ENCODE measurements at regions not wholly inside any gene's neighbourhood (a gene's known extent, or its start where the extent isn't known, plus 50 kb on each side); places are given as distances from the start of the nearest gene placed in this dataset.

DNA sequence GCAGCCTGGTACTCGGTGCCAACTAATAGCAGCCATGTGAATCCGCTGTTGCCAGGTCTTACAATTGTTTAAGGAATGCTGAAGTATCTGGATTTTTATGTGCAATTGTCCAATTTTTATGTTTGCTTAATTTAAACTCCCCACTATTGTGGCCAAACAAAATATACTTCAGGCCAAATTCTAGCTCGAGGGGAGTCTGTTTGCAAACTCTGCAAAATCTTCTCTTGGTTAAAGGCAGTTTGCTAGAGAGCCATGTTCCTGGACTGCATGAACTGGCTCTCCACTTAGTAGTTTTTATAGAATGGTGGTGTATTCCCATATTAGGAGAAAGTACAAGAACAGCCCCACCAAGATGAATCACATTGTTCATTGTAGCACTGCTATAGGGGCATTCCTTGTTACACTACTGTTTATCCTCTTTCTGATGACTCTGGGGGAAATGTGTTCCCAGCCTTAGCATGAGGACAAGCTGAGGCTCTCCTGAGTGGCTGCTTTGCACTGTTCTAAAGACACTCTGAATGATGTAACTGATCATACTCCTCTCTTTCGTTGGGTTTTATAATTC lies 178.0 kb upstream of the GLI3 start:
- ChIA-PET CTCF (no interaction called here), RAD21 (ENCODE audit: low non-redundant PET in 1 of 2, low total read pairs in 2 of 2, uncharacterized antibody in 2 of 2, unreplicated experiment in 2 of 2) (no interaction called here), POLR2A (no interaction called here)
- no peak for DNase-seq (ENCODE audit: low read depth, low spot score)
- no peaks in the 10 kb centered on the region for H3K4me1 ChIP-seq (ENCODE audit: control insufficient read depth in 1 of 2, insufficient read depth in 2 of 2, low read length in 2 of 2)
- no peak overlapping the region for H3K9ac ChIP-seq (ENCODE audit: low read length)
- H3K9me3 ChIP-seq (ENCODE audit: control insufficient read depth in 1 of 2, insufficient read depth in 1 of 2, low read depth in 1 of 2, low read length in 2 of 2): peaks cover 0 to 3% of the 10 kb centered on the region in 2 experiments; a peak in 1 of 4 replicates
- BruUV-seq (replicated peaks): no TSS peak
- H3K4me3 ChIP-seq (replicated peaks in 1 of 2; ENCODE audit: low read depth in 1 of 2, low read length in 2 of 2): no peak overlapping the region
- no peaks in the 10 kb centered on the region for H3K79me2 ChIP-seq (ENCODE audit: insufficient read depth, low read length)
- H3K4me2 ChIP-seq (ENCODE audit: low read length): no peak overlapping the region
- no peak for TF ChIP-seq SP1 (IDR thresholded peaks at IDR 0.05; ENCODE audit: low read depth)
- no peak overlapping the region for H3K27ac ChIP-seq (ENCODE audit: low read depth, low read length)
- ATAC-seq: no peak
- intact Hi-C loops (cut with micrococcal nuclease): no loop called here
- H3K9me2 ChIP-seq (ENCODE audit: insufficient read depth): no peaks in the 10 kb centered on the region
- H3K36me3 ChIP-seq (ENCODE audit: control insufficient read depth in 1 of 2, insufficient read depth in 2 of 2, low read length in 2 of 2): no peaks in the 10 kb centered on the region
- H3K27me3 ChIP-seq (ENCODE audit: insufficient read depth, low read length): no peaks in the 10 kb centered on the region
- H4K20me1 ChIP-seq (ENCODE audit: insufficient read depth): no peaks in the 10 kb centered on the region
- no peak overlapping the region for H2AFZ ChIP-seq (ENCODE audit: low read depth, low read length, poor library complexity, severe bottlenecking)

DNA sequence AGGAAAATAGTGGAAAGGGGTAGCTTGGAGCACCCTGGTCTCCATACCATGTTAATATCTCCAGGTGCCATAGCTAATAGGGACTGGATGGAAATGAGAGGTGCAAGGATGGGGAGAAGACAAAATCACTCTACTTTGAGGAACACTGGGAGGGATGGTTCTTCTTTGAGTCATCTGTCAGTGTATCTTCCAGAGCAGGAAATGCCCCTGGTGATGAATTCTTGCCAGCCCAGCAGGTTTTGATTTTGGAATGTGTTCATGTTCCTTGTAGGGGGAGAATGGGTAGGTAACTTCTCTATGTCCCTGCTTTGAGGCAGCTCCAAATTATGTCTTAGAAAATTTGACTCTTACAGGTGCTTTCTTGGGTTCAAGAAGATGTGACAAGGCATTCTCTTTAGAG lies 177.0 kb upstream of the GLI3 start:
- ChIA-PET POLR2A (no interaction called here), CTCF (no interaction called here), RAD21 (ENCODE audit: low non-redundant PET in 1 of 2, low total read pairs in 2 of 2, uncharacterized antibody in 2 of 2, unreplicated experiment in 2 of 2) (no interaction called here)
- H3K9me2 ChIP-seq (ENCODE audit: insufficient read depth): no peaks in the 10 kb centered on the region
- H3K4me3 ChIP-seq (replicated peaks in 1 of 2; ENCODE audit: low read depth in 1 of 2, low read length in 2 of 2): no peak overlapping the region
- no TSS peak for BruUV-seq (replicated peaks)
- H3K27ac ChIP-seq (ENCODE audit: low read depth, low read length): no peak overlapping the region
- DNase-seq (ENCODE audit: low read depth, low spot score) (no peak), ATAC-seq (no peak)
- no peaks in the 10 kb centered on the region for H3K79me2 ChIP-seq (ENCODE audit: insufficient read depth, low read length)
- no peak overlapping the region for H2AFZ ChIP-seq (ENCODE audit: low read depth, low read length, poor library complexity, severe bottlenecking)
- H3K36me3 ChIP-seq (ENCODE audit: control insufficient read depth in 1 of 2, insufficient read depth in 2 of 2, low read length in 2 of 2): no peaks in the 10 kb centered on the region
- H3K9me3 ChIP-seq (ENCODE audit: control insufficient read depth in 1 of 2, insufficient read depth in 1 of 2, low read depth in 1 of 2, low read length in 2 of 2): peaks cover 0 to 3% of the 10 kb centered on the region in 2 experiments; a peak in 1 of 4 replicates
- H3K4me1 ChIP-seq (ENCODE audit: control insufficient read depth in 1 of 2, insufficient read depth in 2 of 2, low read length in 2 of 2): no peaks in the 10 kb centered on the region
- intact Hi-C loops (cut with micrococcal nuclease): no loop called here
- TF ChIP-seq CEBPB (IDR thresholded peaks at IDR 0.05; ENCODE audit: low read depth): no peak
- no peak for TF ChIP-seq POLR2AphosphoS5 (IDR thresholded peaks at IDR 0.05; ENCODE audit: low read depth, low read length)
- H3K4me2 ChIP-seq (ENCODE audit: low read length): no peak overlapping the region
- H3K27me3 ChIP-seq (ENCODE audit: insufficient read depth, low read length): no peaks in the 10 kb centered on the region
- H3K9ac ChIP-seq (ENCODE audit: low read length): no peak overlapping the region
- no peaks in the 10 kb centered on the region for H4K20me1 ChIP-seq (ENCODE audit: insufficient read depth)

DNA sequence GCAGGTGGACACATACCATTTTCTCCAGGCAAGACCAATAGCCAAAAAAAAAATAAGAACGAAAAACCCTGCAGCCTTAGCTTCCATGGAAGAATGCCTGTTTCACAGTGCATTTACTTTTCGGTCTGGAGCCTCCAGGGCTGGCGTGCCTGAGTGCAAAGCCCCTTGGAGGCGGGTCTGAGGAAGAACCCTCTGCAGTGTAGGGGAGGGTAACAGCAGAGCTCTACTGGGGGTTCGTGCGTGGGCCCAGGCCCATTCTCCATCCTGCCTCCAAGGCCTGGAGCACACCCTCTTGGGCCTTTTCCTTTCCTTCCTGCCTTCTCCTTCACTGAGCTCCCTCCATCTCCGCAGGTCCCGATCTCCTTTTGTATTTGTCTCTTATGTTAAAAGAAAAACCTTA lies 172.3 kb upstream of the GLI3 start:
- no peak overlapping the region for H3K4me2 ChIP-seq (ENCODE audit: low read length)
- intact Hi-C loops (cut with micrococcal nuclease): no loop called here
- H3K4me3 ChIP-seq (replicated peaks in 1 of 2; ENCODE audit: low read depth in 1 of 2, low read length in 2 of 2): no peak overlapping the region
- RAD21 ChIA-PET (ENCODE audit: low non-redundant PET in 1 of 2, low total read pairs in 2 of 2, uncharacterized antibody in 2 of 2, unreplicated experiment in 2 of 2): no interaction called here
- no peak for ATAC-seq
- H4K20me1 ChIP-seq (ENCODE audit: insufficient read depth): no peaks in the 10 kb centered on the region
- no peak overlapping the region for H2AFZ ChIP-seq (ENCODE audit: low read depth, low read length, poor library complexity, severe bottlenecking)
- H3K9me2 ChIP-seq (ENCODE audit: insufficient read depth): no peaks in the 10 kb centered on the region
- H3K27me3 ChIP-seq (ENCODE audit: insufficient read depth, low read length): no peaks in the 10 kb centered on the region
- H3K36me3 ChIP-seq (ENCODE audit: control insufficient read depth in 1 of 2, insufficient read depth in 2 of 2, low read length in 2 of 2): no peaks in the 10 kb centered on the region
- no peaks in the 10 kb centered on the region for H3K4me1 ChIP-seq (ENCODE audit: control insufficient read depth in 1 of 2, insufficient read depth in 2 of 2, low read length in 2 of 2)
- no peak overlapping the region for H3K9ac ChIP-seq (ENCODE audit: low read length)
- 0 out of 4 replicates have a peak, but pooled peaks cover 0 to 3% of the 10 kb centered on the region in 2 experiments for H3K9me3 ChIP-seq (ENCODE audit: control insufficient read depth in 1 of 2, insufficient read depth in 1 of 2, low read depth in 1 of 2, low read length in 2 of 2)
- no TSS peak for BruUV-seq (replicated peaks)
- CTCF ChIA-PET: no interaction called here
- POLR2A ChIA-PET: no interaction called here
- DNase-seq (ENCODE audit: low read depth, low spot score): no peak
- no peak overlapping the region for H3K27ac ChIP-seq (ENCODE audit: low read depth, low read length)
- no peaks in the 10 kb centered on the region for H3K79me2 ChIP-seq (ENCODE audit: insufficient read depth, low read length)
- TF ChIP-seq ZFX (IDR thresholded peaks at IDR 0.05): no peak
- no peak for TF ChIP-seq EZH2phosphoT487 (IDR thresholded peaks at IDR 0.05; ENCODE audit: borderline replicate concordance)
- TF ChIP-seq EZH2 (IDR thresholded peaks at IDR 0.05): no peak
- TF ChIP-seq JUND (IDR thresholded peaks at IDR 0.05): no peak
- TF ChIP-seq, protein P1, sequence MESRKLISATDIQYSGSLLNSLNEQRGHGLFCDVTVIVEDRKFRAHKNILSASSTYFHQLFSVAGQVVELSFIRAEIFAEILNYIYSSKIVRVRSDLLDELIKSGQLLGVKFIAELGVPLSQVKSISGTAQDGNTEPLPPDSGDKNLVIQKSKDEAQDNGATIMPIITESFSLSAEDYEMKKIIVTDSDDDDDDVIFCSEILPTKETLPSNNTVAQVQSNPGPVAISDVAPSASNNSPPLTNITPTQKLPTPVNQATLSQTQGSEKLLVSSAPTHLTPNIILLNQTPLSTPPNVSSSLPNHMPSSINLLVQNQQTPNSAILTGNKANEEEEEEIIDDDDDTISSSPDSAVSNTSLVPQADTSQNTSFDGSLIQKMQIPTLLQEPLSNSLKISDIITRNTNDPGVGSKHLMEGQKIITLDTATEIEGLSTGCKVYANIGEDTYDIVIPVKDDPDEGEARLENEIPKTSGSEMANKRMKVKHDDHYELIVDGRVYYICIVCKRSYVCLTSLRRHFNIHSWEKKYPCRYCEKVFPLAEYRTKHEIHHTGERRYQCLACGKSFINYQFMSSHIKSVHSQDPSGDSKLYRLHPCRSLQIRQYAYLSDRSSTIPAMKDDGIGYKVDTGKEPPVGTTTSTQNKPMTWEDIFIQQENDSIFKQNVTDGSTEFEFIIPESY (IDR thresholded peaks at IDR 0.05; ENCODE audit: extremely low read depth, insufficient replicate concordance, low read length): no peak
- TF ChIP-seq, protein P2, sequence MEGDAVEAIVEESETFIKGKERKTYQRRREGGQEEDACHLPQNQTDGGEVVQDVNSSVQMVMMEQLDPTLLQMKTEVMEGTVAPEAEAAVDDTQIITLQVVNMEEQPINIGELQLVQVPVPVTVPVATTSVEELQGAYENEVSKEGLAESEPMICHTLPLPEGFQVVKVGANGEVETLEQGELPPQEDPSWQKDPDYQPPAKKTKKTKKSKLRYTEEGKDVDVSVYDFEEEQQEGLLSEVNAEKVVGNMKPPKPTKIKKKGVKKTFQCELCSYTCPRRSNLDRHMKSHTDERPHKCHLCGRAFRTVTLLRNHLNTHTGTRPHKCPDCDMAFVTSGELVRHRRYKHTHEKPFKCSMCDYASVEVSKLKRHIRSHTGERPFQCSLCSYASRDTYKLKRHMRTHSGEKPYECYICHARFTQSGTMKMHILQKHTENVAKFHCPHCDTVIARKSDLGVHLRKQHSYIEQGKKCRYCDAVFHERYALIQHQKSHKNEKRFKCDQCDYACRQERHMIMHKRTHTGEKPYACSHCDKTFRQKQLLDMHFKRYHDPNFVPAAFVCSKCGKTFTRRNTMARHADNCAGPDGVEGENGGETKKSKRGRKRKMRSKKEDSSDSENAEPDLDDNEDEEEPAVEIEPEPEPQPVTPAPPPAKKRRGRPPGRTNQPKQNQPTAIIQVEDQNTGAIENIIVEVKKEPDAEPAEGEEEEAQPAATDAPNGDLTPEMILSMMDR (IDR thresholded peaks at IDR 0.05 in 2 of 3, conservative IDR thresholded peaks at IDR 0.05 in 1 of 3; ENCODE audit: borderline replicate concordance in 1 of 3, insufficient read depth in 1 of 3, low read depth in 2 of 3, low read length in 2 of 3): no peak
- no peak for TF ChIP-seq ELF1 (IDR thresholded peaks at IDR 0.05; ENCODE audit: borderline replicate concordance, low read depth)
- TF ChIP-seq CEBPB (IDR thresholded peaks at IDR 0.05; ENCODE audit: low read depth): no peak
